B cell (primary cell): ENCODE measurements at regions not wholly inside any gene's neighbourhood (a gene's known extent, or its start where the extent isn't known, plus 50 kb on each side); places are given as distances from the start of the nearest gene placed in this dataset.

ENCODE experiments used
- EZH2 ChIP-seq: IDR thresholded peaks from 2 replicates; pipeline ENCODE4 v1.6.1; 2012; ENCODE audit warnings: borderline replicate concordance, low read depth, mild to moderate bottlenecking, moderate library complexity, low read length; ENCODE audit not compliant: insufficient read depth, poor library complexity, severe bottlenecking
- TF ChIP-seq, protein P1 (sequence below): fragments of 200-600 bp; IDR thresholded peaks from one replicate; pipeline ENCODE4 v1.8.0; 2022; ENCODE audit warnings: antibody characterized with exemption, mild to moderate bottlenecking

DNA sequence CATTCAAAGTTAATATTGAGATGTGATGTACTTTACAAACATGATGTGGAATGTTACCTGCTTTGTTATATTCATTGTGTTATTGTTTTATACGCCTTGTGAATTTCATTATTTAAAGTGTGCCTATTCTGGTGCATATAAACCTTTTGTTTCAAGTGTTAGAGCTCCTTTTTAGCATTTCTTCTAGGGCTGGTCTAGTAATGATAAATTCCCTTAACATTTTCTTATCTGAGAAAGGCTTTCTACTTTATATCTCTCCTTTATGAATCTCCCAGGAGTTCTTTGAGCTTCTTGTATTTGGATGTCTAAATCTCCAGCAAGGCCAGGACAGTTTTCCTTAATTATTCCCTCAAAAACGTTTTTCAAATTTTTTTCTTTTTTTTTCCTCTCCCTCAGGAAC lies 1005.6 kb downstream of the IGSF11 start:
- no peak for TF ChIP-seq EZH2
- TF ChIP-seq, protein P1, sequence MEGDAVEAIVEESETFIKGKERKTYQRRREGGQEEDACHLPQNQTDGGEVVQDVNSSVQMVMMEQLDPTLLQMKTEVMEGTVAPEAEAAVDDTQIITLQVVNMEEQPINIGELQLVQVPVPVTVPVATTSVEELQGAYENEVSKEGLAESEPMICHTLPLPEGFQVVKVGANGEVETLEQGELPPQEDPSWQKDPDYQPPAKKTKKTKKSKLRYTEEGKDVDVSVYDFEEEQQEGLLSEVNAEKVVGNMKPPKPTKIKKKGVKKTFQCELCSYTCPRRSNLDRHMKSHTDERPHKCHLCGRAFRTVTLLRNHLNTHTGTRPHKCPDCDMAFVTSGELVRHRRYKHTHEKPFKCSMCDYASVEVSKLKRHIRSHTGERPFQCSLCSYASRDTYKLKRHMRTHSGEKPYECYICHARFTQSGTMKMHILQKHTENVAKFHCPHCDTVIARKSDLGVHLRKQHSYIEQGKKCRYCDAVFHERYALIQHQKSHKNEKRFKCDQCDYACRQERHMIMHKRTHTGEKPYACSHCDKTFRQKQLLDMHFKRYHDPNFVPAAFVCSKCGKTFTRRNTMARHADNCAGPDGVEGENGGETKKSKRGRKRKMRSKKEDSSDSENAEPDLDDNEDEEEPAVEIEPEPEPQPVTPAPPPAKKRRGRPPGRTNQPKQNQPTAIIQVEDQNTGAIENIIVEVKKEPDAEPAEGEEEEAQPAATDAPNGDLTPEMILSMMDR = no peak
